ENCODE measurements at regions not wholly inside any gene's neighbourhood (a gene's known extent, or its start where the extent isn't known, plus 50 kb on each side); places are given as distances from the start of the nearest gene placed in this dataset.

DNA sequence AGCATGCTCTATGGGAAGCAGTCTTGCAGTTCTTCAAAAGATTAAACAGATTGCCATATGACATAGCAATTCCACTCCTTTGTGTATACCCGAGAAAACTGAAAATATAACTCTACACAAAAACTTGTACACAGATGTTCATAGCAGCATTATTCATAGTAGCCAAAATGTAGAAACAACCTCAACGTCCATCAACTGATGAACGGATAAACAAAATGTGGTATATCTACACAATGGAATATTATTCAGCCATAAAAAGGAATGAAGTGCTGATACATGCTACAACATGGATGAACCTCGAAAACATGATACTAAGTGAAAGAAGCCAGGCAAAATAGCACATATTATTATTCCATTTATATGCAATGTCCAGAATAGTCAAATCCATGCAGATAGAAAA, 221.2 kb upstream of the PSMD7 start:
- TF ChIP-seq POLR2AphosphoS5 (IDR thresholded peaks at IDR 0.05) = no peak
- TF ChIP-seq, protein P1, sequence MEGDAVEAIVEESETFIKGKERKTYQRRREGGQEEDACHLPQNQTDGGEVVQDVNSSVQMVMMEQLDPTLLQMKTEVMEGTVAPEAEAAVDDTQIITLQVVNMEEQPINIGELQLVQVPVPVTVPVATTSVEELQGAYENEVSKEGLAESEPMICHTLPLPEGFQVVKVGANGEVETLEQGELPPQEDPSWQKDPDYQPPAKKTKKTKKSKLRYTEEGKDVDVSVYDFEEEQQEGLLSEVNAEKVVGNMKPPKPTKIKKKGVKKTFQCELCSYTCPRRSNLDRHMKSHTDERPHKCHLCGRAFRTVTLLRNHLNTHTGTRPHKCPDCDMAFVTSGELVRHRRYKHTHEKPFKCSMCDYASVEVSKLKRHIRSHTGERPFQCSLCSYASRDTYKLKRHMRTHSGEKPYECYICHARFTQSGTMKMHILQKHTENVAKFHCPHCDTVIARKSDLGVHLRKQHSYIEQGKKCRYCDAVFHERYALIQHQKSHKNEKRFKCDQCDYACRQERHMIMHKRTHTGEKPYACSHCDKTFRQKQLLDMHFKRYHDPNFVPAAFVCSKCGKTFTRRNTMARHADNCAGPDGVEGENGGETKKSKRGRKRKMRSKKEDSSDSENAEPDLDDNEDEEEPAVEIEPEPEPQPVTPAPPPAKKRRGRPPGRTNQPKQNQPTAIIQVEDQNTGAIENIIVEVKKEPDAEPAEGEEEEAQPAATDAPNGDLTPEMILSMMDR (IDR thresholded peaks at IDR 0.05) = no peak
- TF ChIP-seq EP300 (IDR thresholded peaks at IDR 0.05; ENCODE audit: low read depth) = no peak
- TF ChIP-seq POLR2A (IDR thresholded peaks at IDR 0.05) = no peak
